ENCODE measurements at regions not wholly inside any gene's neighbourhood (a gene's known extent, or its start where the extent isn't known, plus 50 kb on each side); places are given as distances from the start of the nearest gene placed in this dataset.
A peak's percentile ranks its signal among the peaks of the same experiment; 100 is the strongest.
"Not testable (repeated sequence)": the region's sequence is repeated elsewhere in the genome, so short reads cannot be mapped to it uniquely, and the experiment has no call there.

- DNase-seq (ENCODE audit: low spot score): no peak
- no TSS peak for BruUV-seq (replicated peaks)
- intact Hi-C loops (cut with micrococcal nuclease; ENCODE audit: unreplicated experiment): no loop called here
- TF ChIP-seq CTCF (conservative IDR thresholded peaks at IDR 0.05; ENCODE audit: low read depth, low read length) (no peak), EZH2 (IDR thresholded peaks at IDR 0.05; ENCODE audit: borderline replicate concordance, low read depth, low read length, poor library complexity, severe bottlenecking) (no peak)
- CTCF ChIA-PET: no interaction called here
- Histone ChIP-seq H3K27ac (ENCODE audit: low read depth, low read length, poor library complexity, severe bottlenecking) (no peak overlapping the region), H3K4me1 (ENCODE audit: insufficient read depth, low read length, poor library complexity, severe bottlenecking) (peaks cover 12% of the 10 kb centered on the region), H3K4me3 (ENCODE audit: low read depth, low read length, poor library complexity, severe bottlenecking) (no peak overlapping the region), H3K9me3 (ENCODE audit: low read depth, low read length, poor library complexity, severe bottlenecking) (no peaks in the 10 kb centered on the region), H3K36me3 (ENCODE audit: insufficient read depth, low read length, poor library complexity, severe bottlenecking) (no peaks in the 10 kb centered on the region), H3K27me3 (replicated peaks; ENCODE audit: insufficient read depth, low read depth, low read length, poor library complexity) (no peaks in the 10 kb centered on the region)
- POLR2A ChIA-PET (ENCODE audit: low non-redundant PET): no interaction called here
These were observed 137.1 kb upstream of the BASP1 start for GRCh38 chr5:17080361-17080760.

- no peaks in the 10 kb centered on the region for H3K9me3 ChIP-seq (ENCODE audit: low read depth, low read length, poor library complexity, severe bottlenecking)
- BruUV-seq (replicated peaks): no TSS peak
- intact Hi-C loops (cut with micrococcal nuclease; ENCODE audit: unreplicated experiment): no loop called here
- DNase-seq (ENCODE audit: low spot score): peak; percentile 11
- ChIA-PET CTCF (no interaction called here), POLR2A (ENCODE audit: low non-redundant PET) (no interaction called here)
- no peak overlapping the region for H3K4me3 ChIP-seq (ENCODE audit: low read depth, low read length, poor library complexity, severe bottlenecking)
- H3K27me3 ChIP-seq (replicated peaks; ENCODE audit: insufficient read depth, low read depth, low read length, poor library complexity): no peaks in the 10 kb centered on the region
- peaks cover 12% of the 10 kb centered on the region for H3K4me1 ChIP-seq (ENCODE audit: insufficient read depth, low read length, poor library complexity, severe bottlenecking)
- TF ChIP-seq CTCF (conservative IDR thresholded peaks at IDR 0.05; ENCODE audit: low read depth, low read length) (no peak), EZH2 (IDR thresholded peaks at IDR 0.05; ENCODE audit: borderline replicate concordance, low read depth, low read length, poor library complexity, severe bottlenecking) (no peak)
- no peaks in the 10 kb centered on the region for H3K36me3 ChIP-seq (ENCODE audit: insufficient read depth, low read length, poor library complexity, severe bottlenecking)
- H3K27ac ChIP-seq (ENCODE audit: low read depth, low read length, poor library complexity, severe bottlenecking): peak overlapping the region; percentile 60
These were observed 136.3 kb upstream of the BASP1 start for GRCh38 chr5:17081142-17081541.

GRCh38 chr5:17083276-17083675, 134.2 kb upstream of the BASP1 start:
- POLR2A ChIA-PET (ENCODE audit: low non-redundant PET); H3K36me3 ChIP-seq (ENCODE audit: insufficient read depth, low read length, poor library complexity, severe bottlenecking); H3K9me3 ChIP-seq (ENCODE audit: low read depth, low read length, poor library complexity, severe bottlenecking); intact Hi-C loops (cut with micrococcal nuclease; ENCODE audit: unreplicated experiment); H3K27ac ChIP-seq (ENCODE audit: low read depth, low read length, poor library complexity, severe bottlenecking); H3K4me1 ChIP-seq (ENCODE audit: insufficient read depth, low read length, poor library complexity, severe bottlenecking); CTCF ChIA-PET; BruUV-seq (replicated peaks); H3K27me3 ChIP-seq (replicated peaks; ENCODE audit: insufficient read depth, low read depth, low read length, poor library complexity); H3K4me3 ChIP-seq (ENCODE audit: low read depth, low read length, poor library complexity, severe bottlenecking); DNase-seq (ENCODE audit: low spot score): not testable (repeated sequence)

DNA sequence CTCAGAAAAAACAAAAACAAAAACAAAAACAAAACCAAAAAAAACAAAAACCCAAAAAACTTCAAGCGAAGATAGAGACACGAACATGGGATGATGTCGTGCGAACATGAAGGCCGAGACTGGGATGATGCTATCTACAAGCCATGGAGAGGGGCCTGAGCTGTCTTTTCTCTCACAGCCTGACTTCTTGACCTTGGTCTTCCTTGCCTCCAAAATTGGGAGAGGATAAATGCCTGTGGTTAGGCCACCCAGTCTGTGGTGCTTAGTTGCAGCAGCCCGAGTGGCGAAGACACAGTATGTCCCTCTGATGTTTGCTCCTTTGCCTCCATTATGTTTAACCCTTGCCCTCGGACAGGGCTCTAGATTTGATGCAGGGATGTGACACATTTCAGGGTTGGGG, 130.4 kb upstream of the BASP1 start:
- no peak overlapping the region for H3K27ac ChIP-seq (ENCODE audit: low read depth, low read length, poor library complexity, severe bottlenecking)
- H3K4me1 ChIP-seq (ENCODE audit: insufficient read depth, low read length, poor library complexity, severe bottlenecking): no peaks in the 10 kb centered on the region
- H3K36me3 ChIP-seq (ENCODE audit: insufficient read depth, low read length, poor library complexity, severe bottlenecking): no peaks in the 10 kb centered on the region
- POLR2A ChIA-PET (ENCODE audit: low non-redundant PET): no interaction called here
- no peak for TF ChIP-seq CTCF (conservative IDR thresholded peaks at IDR 0.05; ENCODE audit: low read depth, low read length)
- TF ChIP-seq EZH2 (IDR thresholded peaks at IDR 0.05; ENCODE audit: borderline replicate concordance, low read depth, low read length, poor library complexity, severe bottlenecking): no peak
- intact Hi-C loops (cut with micrococcal nuclease; ENCODE audit: unreplicated experiment): no loop called here
- BruUV-seq (replicated peaks): no TSS peak
- no peaks in the 10 kb centered on the region for H3K9me3 ChIP-seq (ENCODE audit: low read depth, low read length, poor library complexity, severe bottlenecking)
- DNase-seq (ENCODE audit: low spot score): no peak
- no peaks in the 10 kb centered on the region for H3K27me3 ChIP-seq (replicated peaks; ENCODE audit: insufficient read depth, low read depth, low read length, poor library complexity)
- CTCF ChIA-PET: no interaction called here
- no peak overlapping the region for H3K4me3 ChIP-seq (ENCODE audit: low read depth, low read length, poor library complexity, severe bottlenecking)
